PC-9 (cell line): ENCODE measurements at regions not wholly inside any gene's neighbourhood (a gene's known extent, or its start where the extent isn't known, plus 50 kb on each side); places are given as distances from the start of the nearest gene placed in this dataset.

ENCODE experiments used
- BruUV-seq: library from RNA; stranded (reverse); fragments of 400-500 nt; replicated peaks from 2 replicates; lab custom pipeline; 2021; lab: Mats Ljungman, UMichigan
- CTCF ChIA-PET: fragments of 300-600 bp; sonication (Branson Sonifier 250); formaldehyde crosslinking; loops from one replicate; lab custom pipeline; 2022; ENCODE audit warnings: antibody characterized with exemption; lab: Charles Lee
- POLR2A ChIA-PET: fragments of 300-600 bp; sonication (Branson Sonifier 250); formaldehyde crosslinking; loops from one replicate; lab custom pipeline; 2022; ENCODE audit warnings: antibody characterized with exemption; ENCODE audit not compliant: unreplicated experiment; lab: Charles Lee
- DNase-seq, 2 experiments: peaks; one replicate each; pipeline versions ENCODE4 v3.0.0 to v3.0.0-alpha.2; 2015 to 2022; ENCODE audit warnings: mixed read lengths in 1 of 2
- H2AFZ ChIP-seq: fragments of 200-600 bp; sonication (generic); 2 replicates; pipeline ENCODE4 v1.8.1; 2017; ENCODE audit warnings: antibody characterized with exemption
- H3F3A ChIP-seq: fragments of 200-600 bp; sonication (generic); 2 replicates; pipeline ENCODE4 v1.8.1; 2017; ENCODE audit warnings: antibody characterized with exemption, mild to moderate bottlenecking, low read depth; ENCODE audit not compliant: insufficient read depth
- H3K27ac ChIP-seq: fragments of 200-600 bp; sonication (generic); 2 replicates; pipeline ENCODE4 v1.6.1; 2016; ENCODE audit warnings: mixed run types
- H3K27me3 ChIP-seq: fragments of 200-600 bp; sonication (generic); 2 replicates; pipeline ENCODE4 v1.6.1; 2016; ENCODE audit warnings: low read depth, mixed run types; ENCODE audit not compliant: insufficient read depth
- H3K36me3 ChIP-seq: fragments of 200-600 bp; sonication (generic); 2 replicates; pipeline ENCODE4 v1.6.1; 2016; ENCODE audit warnings: low read depth, mixed run types
- H3K4me1 ChIP-seq: fragments of 200-600 bp; sonication (generic); replicated peaks from 2 replicates; pipeline ENCODE4 v1.6.1; 2016; ENCODE audit warnings: mixed run types; ENCODE audit not compliant: insufficient read depth
- H3K4me2 ChIP-seq: fragments of 200-600 bp; sonication (generic); 2 replicates; pipeline ENCODE4 v1.6.1; 2017; ENCODE audit warnings: mixed run types
- H3K4me3 ChIP-seq: fragments of 200-600 bp; sonication (generic); 2 replicates; pipeline ENCODE4 v1.6.1; 2016; ENCODE audit warnings: mixed run types
- H3K79me2 ChIP-seq: fragments of 200-600 bp; sonication (generic); 2 replicates; pipeline ENCODE4 v1.6.1; 2017; ENCODE audit warnings: low read depth, mixed run types
- H3K9me2 ChIP-seq: fragments of 200-600 bp; sonication (generic); 2 replicates; pipeline ENCODE4 v1.8.1; 2017; ENCODE audit warnings: mild to moderate bottlenecking; ENCODE audit not compliant: insufficient read depth
- H3K9me3 ChIP-seq: fragments of 200-600 bp; sonication (generic); 2 replicates; pipeline ENCODE4 v1.8.1; 2016; ENCODE audit warnings: low read depth; ENCODE audit not compliant: insufficient read depth
- H4K20me1 ChIP-seq: fragments of 200-600 bp; sonication (generic); 2 replicates; pipeline ENCODE4 v1.8.1; 2017; ENCODE audit not compliant: insufficient read depth
- CTCF ChIP-seq: fragments of 200-600 bp; sonication (generic); conservative IDR thresholded peaks from 2 replicates; pipeline ENCODE4 v1.6.1; 2017; ENCODE audit warnings: mixed run types, antibody characterized with exemption, mild to moderate bottlenecking, moderate library complexity
- EZH2 ChIP-seq: fragments of 200-600 bp; sonication (generic); IDR thresholded peaks from 2 replicates; pipeline ENCODE4 v1.8.0; 2017; ENCODE audit warnings: antibody characterized with exemption, low read depth
- intact Hi-C: fragments of 100-400 bp; cut with micrococcal nuclease; formaldehyde crosslinking; loops from one replicate; pipeline ENCODE4 v1.10.0; 2022; ENCODE audit not compliant: unreplicated experiment

GRCh38 chr21:41641821-41642701 is 124.8 kb downstream of the RIPK4 start:
- Histone ChIP-seq H3K4me2 (peak overlapping the region; percentile 85), H3K27me3 (no peaks in the 10 kb centered on the region), H4K20me1 (no peaks in the 10 kb centered on the region), H3F3A (peaks cover 41% of the 10 kb centered on the region), H3K9me3 (no peaks in the 10 kb centered on the region), H3K4me3 (peak overlapping the region; percentile 44; the same call in 1 of the 2 replicates), H3K27ac (peak overlapping the region; percentile 100), H3K79me2 (peaks cover 6% of the 10 kb centered on the region; the same call in 1 of the 2 replicates), H3K9me2 (no peaks in the 10 kb centered on the region), H2AFZ (peak overlapping the region; percentile 50; the same call in 1 of the 2 replicates), H3K36me3 (no peaks in the 10 kb centered on the region), H3K4me1 (peaks cover 75% of the 10 kb centered on the region)
- TSS peak; percentile 86 for BruUV-seq
- CTCF ChIA-PET: interaction anchor here (0.5 to 1.0 kb wide), 3 partner anchors 30 to 136 kb away, joined by 4 to 7 read pairs (median 4); no protein-coding TSS in a partner anchor
- TF ChIP-seq CTCF: no peak
- no peak for TF ChIP-seq EZH2
- POLR2A ChIA-PET: interaction anchor here (0.5 to 0.8 kb wide), 3 partner anchors 29 to 39 kb away, joined by 3 to 12 read pairs (median 4); no protein-coding TSS in a partner anchor
- intact Hi-C loops: loop anchor here (1.0 kb wide), 1 partner anchor 8 kb away; no protein-coding TSS in a partner anchor
- peak; percentile 58 to 93 for DNase-seq

GRCh38 chr21:41641510-41641815 is 125.4 kb downstream of the RIPK4 start:
- H3K4me1 ChIP-seq: peaks cover 81% of the 10 kb centered on the region
- H3K9me3 ChIP-seq: no peaks in the 10 kb centered on the region
- no TSS peak for BruUV-seq
- peak overlapping the region; percentile 100 for H3K27ac ChIP-seq
- CTCF ChIA-PET: interaction anchor here (0.5 to 1.0 kb wide), 2 partner anchors 29 to 137 kb away, joined by 4 to 7 read pairs; no protein-coding TSS in a partner anchor
- peaks cover 6% of the 10 kb centered on the region; the same call in 1 of the 2 replicates for H3K79me2 ChIP-seq
- H3K36me3 ChIP-seq: no peaks in the 10 kb centered on the region
- intact Hi-C loops: no loop called here
- H3K9me2 ChIP-seq: no peaks in the 10 kb centered on the region
- DNase-seq: no peak
- no peaks in the 10 kb centered on the region for H3K27me3 ChIP-seq
- H4K20me1 ChIP-seq: no peaks in the 10 kb centered on the region
- H3K4me2 ChIP-seq: peak overlapping the region; percentile 85
- POLR2A ChIA-PET: no interaction called here
- peaks cover 44% of the 10 kb centered on the region for H3F3A ChIP-seq
- TF ChIP-seq EZH2: no peak
- no peak for TF ChIP-seq CTCF
- H2AFZ ChIP-seq: no peak overlapping the region
- H3K4me3 ChIP-seq: peak overlapping the region; percentile 44; the same call in 1 of the 2 replicates

- ChIA-PET POLR2A (interaction anchor here (0.6 to 0.7 kb wide), 2 partner anchors 65 to 123 kb away, joined by 3 read pairs; no protein-coding TSS in a partner anchor), CTCF (no interaction called here)
- DNase-seq: peak in 1 of 2 experiments; percentile 78
- no peaks in the 10 kb centered on the region for H3K9me3 ChIP-seq
- no peak overlapping the region; the same call in 1 of the 2 replicates for H3K4me3 ChIP-seq
- peaks cover 6% of the 10 kb centered on the region; the same call in 1 of the 2 replicates for H3K79me2 ChIP-seq
- no peaks in the 10 kb centered on the region for H3K36me3 ChIP-seq
- no TSS peak for BruUV-seq
- H3K27me3 ChIP-seq: no peaks in the 10 kb centered on the region
- H3K4me1 ChIP-seq: peaks cover 86% of the 10 kb centered on the region
- H3K27ac ChIP-seq: peak overlapping the region; percentile 100
- intact Hi-C loops: no loop called here
- H4K20me1 ChIP-seq: no peaks in the 10 kb centered on the region
- peaks cover 49% of the 10 kb centered on the region for H3F3A ChIP-seq
- no peak for TF ChIP-seq CTCF
- TF ChIP-seq EZH2: no peak
- no peak overlapping the region for H2AFZ ChIP-seq
- H3K9me2 ChIP-seq: no peaks in the 10 kb centered on the region
- peak overlapping the region; percentile 85 for H3K4me2 ChIP-seq
Observed at GRCh38 chr21:41640748-41641509, 125.9 kb downstream of the RIPK4 start.
